Thyroid gland (tissue), 4 donors: ENCODE measurements at regions not wholly inside any gene's neighbourhood (a gene's known extent, or its start where the extent isn't known, plus 50 kb on each side); places are given as distances from the start of the nearest gene placed in this dataset.

Experiments used
- DNase-seq, 2 donors: peaks; one replicate each; pipeline ENCODE4 v3.0.0-alpha.2; 2019
- H3K27ac ChIP-seq, 3 donors: fragments of 200-600 bp; sonication (generic); 1 replicate in 2 of 3; 2 replicates in 1 of 3; pipeline ENCODE4 v1.5.1; 2016 to 2019; ENCODE audit warnings: mild to moderate bottlenecking in 1 of 3, moderate library complexity in 1 of 3
- H3K27me3 ChIP-seq: fragments of 200-600 bp; sonication (generic); one replicate; pipeline ENCODE4 v1.5.1; 2019
- H3K36me3 ChIP-seq, 2 donors: fragments of 200-600 bp; sonication (generic); one replicate each; pipeline ENCODE4 v1.5.1; 2016 to 2019
- H3K4me1 ChIP-seq, 2 donors: fragments of 200-600 bp; sonication (generic); one replicate each; pipeline ENCODE4 v1.5.1; 2017 to 2019
- H3K4me3 ChIP-seq, 3 donors: fragments of 200-600 bp; sonication (generic); replicated peaks in 1 of 3; 1 replicate in 2 of 3; 2 replicates in 1 of 3; pipeline ENCODE4 v1.5.1; 2016; ENCODE audit warnings: mild to moderate bottlenecking in 1 of 3
- H3K9me3 ChIP-seq: fragments of 200-600 bp; sonication (generic); one replicate; pipeline ENCODE4 v1.5.1; 2017
- POLR2A ChIP-seq, 2 donors: fragments of 450-650 bp; IDR thresholded peaks; one replicate each; pipeline ENCODE4 v1.6.1; 2017; ENCODE audit warnings: antibody characterized with exemption in 2 of 2, mild to moderate bottlenecking in 2 of 2, moderate library complexity in 1 of 2
- intact Hi-C: fragments of 100-400 bp; cut with DNase I; formaldehyde crosslinking; loops from one replicate; pipeline ENCODE4 v1.15.1; 2023
- TF ChIP-seq, protein P1 (sequence below), 6 experiments: fragments of 200-600 bp in 3 of 6; fragments of 450-650 bp in 3 of 6; sonication (generic) in 3 of 6; IDR thresholded peaks; one replicate each; pipeline ENCODE4 v1.5.1; 2016 to 2019; ENCODE audit warnings: antibody characterized with exemption in 6 of 6, mild to moderate bottlenecking in 2 of 6, inconsistent platforms in 1 of 6, moderate library complexity in 1 of 6

GRCh38 chr3:137958636-137959035 is 51.3 kb upstream of the CLDN18 start:
- Histone ChIP-seq H3K9me3 (no peaks in the 10 kb centered on the region), H3K4me1 (no peaks in the 10 kb centered on the region), H3K4me3 (no peak overlapping the region), H3K27ac (no peak overlapping the region), H3K36me3 (no peaks in the 10 kb centered on the region), H3K27me3 (no peaks in the 10 kb centered on the region)
- intact Hi-C loops = no loop called here
- TF ChIP-seq POLR2A (IDR thresholded peaks at IDR 0.05) = no peak
- TF ChIP-seq, protein P1, sequence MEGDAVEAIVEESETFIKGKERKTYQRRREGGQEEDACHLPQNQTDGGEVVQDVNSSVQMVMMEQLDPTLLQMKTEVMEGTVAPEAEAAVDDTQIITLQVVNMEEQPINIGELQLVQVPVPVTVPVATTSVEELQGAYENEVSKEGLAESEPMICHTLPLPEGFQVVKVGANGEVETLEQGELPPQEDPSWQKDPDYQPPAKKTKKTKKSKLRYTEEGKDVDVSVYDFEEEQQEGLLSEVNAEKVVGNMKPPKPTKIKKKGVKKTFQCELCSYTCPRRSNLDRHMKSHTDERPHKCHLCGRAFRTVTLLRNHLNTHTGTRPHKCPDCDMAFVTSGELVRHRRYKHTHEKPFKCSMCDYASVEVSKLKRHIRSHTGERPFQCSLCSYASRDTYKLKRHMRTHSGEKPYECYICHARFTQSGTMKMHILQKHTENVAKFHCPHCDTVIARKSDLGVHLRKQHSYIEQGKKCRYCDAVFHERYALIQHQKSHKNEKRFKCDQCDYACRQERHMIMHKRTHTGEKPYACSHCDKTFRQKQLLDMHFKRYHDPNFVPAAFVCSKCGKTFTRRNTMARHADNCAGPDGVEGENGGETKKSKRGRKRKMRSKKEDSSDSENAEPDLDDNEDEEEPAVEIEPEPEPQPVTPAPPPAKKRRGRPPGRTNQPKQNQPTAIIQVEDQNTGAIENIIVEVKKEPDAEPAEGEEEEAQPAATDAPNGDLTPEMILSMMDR (IDR thresholded peaks at IDR 0.05) = no peak
- no peak for DNase-seq
